ENCODE measurements at regions not wholly inside any gene's neighbourhood (a gene's known extent, or its start where the extent isn't known, plus 50 kb on each side); places are given as distances from the start of the nearest gene placed in this dataset.
A peak's percentile ranks its signal among the peaks of the same experiment; 100 is the strongest.

GRCh38 chr1:23634518-23634839 is 57.1 kb upstream of the RPL11 start:
- H3K27me3 Mint-ChIP-seq (ENCODE audit: low read depth, poor library complexity): peaks cover 8% of the 10 kb centered on the region
- H3K9me3 Mint-ChIP-seq: no peaks in the 10 kb centered on the region
- peak overlapping the region; percentile 89 for H3K27ac Mint-ChIP-seq
- H3K4me1 Mint-ChIP-seq: peaks cover 61% of the 10 kb centered on the region
- no peaks in the 10 kb centered on the region for H3K36me3 Mint-ChIP-seq (ENCODE audit: low read depth)
- TF ChIP-seq, protein P1, sequence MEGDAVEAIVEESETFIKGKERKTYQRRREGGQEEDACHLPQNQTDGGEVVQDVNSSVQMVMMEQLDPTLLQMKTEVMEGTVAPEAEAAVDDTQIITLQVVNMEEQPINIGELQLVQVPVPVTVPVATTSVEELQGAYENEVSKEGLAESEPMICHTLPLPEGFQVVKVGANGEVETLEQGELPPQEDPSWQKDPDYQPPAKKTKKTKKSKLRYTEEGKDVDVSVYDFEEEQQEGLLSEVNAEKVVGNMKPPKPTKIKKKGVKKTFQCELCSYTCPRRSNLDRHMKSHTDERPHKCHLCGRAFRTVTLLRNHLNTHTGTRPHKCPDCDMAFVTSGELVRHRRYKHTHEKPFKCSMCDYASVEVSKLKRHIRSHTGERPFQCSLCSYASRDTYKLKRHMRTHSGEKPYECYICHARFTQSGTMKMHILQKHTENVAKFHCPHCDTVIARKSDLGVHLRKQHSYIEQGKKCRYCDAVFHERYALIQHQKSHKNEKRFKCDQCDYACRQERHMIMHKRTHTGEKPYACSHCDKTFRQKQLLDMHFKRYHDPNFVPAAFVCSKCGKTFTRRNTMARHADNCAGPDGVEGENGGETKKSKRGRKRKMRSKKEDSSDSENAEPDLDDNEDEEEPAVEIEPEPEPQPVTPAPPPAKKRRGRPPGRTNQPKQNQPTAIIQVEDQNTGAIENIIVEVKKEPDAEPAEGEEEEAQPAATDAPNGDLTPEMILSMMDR (IDR thresholded peaks at IDR 0.05): no peak
- no peak overlapping the region for H3K4me3 Mint-ChIP-seq
- no peak for DNase-seq

DNA sequence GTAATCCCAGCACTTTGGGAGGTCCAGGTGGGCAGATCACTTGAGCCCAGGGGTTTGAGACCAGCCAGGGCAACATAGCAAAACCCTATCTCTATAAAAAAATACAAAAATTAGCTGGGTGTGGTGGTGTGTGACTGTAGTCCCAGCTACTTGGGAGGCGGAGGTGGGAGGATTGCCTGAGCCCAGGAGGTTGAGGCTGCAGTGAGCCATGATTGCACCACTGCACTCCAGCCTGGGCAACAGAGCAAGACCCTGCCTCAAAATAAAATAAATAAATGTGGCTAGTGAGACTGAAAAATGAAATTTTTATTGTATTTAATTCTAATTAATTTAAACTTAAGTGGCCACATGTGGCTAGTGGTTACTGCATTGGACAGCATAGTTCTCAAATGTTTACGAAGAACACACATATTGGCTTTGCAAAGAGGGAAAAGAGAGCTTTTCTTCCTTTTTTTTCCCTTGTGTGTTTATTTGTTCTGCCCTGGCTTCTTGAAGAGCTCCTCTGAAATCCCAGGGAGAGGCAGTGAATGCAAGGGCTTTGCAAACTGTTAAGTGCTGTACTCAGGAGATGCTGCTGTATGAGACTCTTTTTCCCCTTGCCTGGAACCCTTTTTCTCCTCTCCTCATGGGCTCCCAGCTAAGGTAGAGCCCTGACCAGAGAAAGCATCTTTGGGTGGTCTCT is 59.0 kb upstream of the RPL11 start:
- H3K27me3 Mint-ChIP-seq (ENCODE audit: low read depth, poor library complexity): peaks cover 12% of the 10 kb centered on the region
- no peak for DNase-seq
- TF ChIP-seq, protein P1 (IDR thresholded peaks at IDR 0.05): no peak
- no peaks in the 10 kb centered on the region for H3K9me3 Mint-ChIP-seq
- H3K36me3 Mint-ChIP-seq (ENCODE audit: low read depth): no peaks in the 10 kb centered on the region
- H3K4me3 Mint-ChIP-seq: no peak overlapping the region
- peaks cover 54% of the 10 kb centered on the region for H3K4me1 Mint-ChIP-seq
- H3K27ac Mint-ChIP-seq: no peak overlapping the region

GRCh38 chr1:23629708-23630290 is 61.8 kb upstream of the RPL11 start:
- Mint-ChIP-seq H3K9me3 (no peaks in the 10 kb centered on the region), H3K27ac (no peak overlapping the region), H3K4me1 (peaks cover 40% of the 10 kb centered on the region), H3K36me3 (ENCODE audit: low read depth) (no peaks in the 10 kb centered on the region), H3K27me3 (ENCODE audit: low read depth, poor library complexity) (peaks cover 16% of the 10 kb centered on the region), H3K4me3 (no peak overlapping the region)
- TF ChIP-seq, protein P1 (IDR thresholded peaks at IDR 0.05): no peak
- no peak for DNase-seq

GRCh38 chr1:23628951-23629387 is 62.6 kb upstream of the RPL11 start:
- Mint-ChIP-seq H3K4me3 (no peak overlapping the region), H3K4me1 (peaks cover 38% of the 10 kb centered on the region), H3K27ac (peak overlapping the region; percentile 47), H3K27me3 (ENCODE audit: low read depth, poor library complexity) (peaks cover 14% of the 10 kb centered on the region), H3K36me3 (ENCODE audit: low read depth) (no peaks in the 10 kb centered on the region), H3K9me3 (no peaks in the 10 kb centered on the region)
- TF ChIP-seq, protein P1 (IDR thresholded peaks at IDR 0.05): no peak
- no peak for DNase-seq

DNA sequence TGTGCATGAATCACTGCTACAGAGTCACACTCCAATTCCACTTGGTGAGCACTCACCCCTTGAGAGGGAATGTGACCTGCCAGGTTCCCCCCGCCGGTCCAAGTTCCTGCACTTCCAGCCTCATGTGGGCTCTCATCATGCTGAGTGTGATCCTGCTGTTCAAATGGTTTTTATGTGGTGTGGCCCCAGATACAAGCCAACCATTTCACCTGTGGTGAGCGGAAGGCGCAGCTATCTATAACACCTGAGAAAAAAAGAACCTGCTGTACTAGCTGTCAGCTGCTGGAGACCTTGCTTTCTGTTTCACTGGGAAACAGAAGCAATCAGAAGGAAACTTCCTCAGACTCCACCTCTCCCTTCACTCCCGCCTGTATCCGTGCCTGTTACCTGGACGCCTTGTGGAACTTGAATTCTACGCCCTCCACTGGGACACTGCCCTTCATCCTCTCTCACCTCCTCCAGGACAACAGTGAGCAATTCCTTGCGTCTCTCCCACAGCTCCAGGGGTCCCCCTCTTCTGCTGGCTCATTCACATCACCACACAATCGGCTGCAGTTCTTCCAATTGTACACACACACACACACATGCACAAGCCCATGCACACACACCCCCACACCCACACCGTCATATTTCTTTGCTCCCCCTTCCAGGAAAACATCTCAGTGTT is 64.4 kb upstream of the RPL11 start:
- no peaks in the 10 kb centered on the region for H3K9me3 Mint-ChIP-seq
- H3K4me1 Mint-ChIP-seq: peaks cover 37% of the 10 kb centered on the region
- peaks cover 19% of the 10 kb centered on the region for H3K27me3 Mint-ChIP-seq (ENCODE audit: low read depth, poor library complexity)
- DNase-seq: no peak
- no peak overlapping the region for H3K27ac Mint-ChIP-seq
- no peak overlapping the region for H3K4me3 Mint-ChIP-seq
- TF ChIP-seq, protein P1 (IDR thresholded peaks at IDR 0.05): no peak
- H3K36me3 Mint-ChIP-seq (ENCODE audit: low read depth): no peaks in the 10 kb centered on the region

All from nephron progenitor cell (in vitro differentiated cells).